Ishikawa (cell line): ENCODE measurements at regions not wholly inside any gene's neighbourhood (a gene's known extent, or its start where the extent isn't known, plus 50 kb on each side); places are given as distances from the start of the nearest gene placed in this dataset.

Source experiments
- CEBPB ChIP-seq: IDR thresholded peaks from 2 replicates; pipeline ENCODE4 v1.6.1; 2012
- CREB1 ChIP-seq: IDR thresholded peaks from 2 replicates; pipeline ENCODE4 v1.6.1; 2012; ENCODE audit warnings: low read depth
- EGR1 ChIP-seq: IDR thresholded peaks from 2 replicates; pipeline ENCODE4 v1.6.1; 2012
- EP300 ChIP-seq: IDR thresholded peaks from 2 replicates; pipeline ENCODE4 v1.6.1; 2012; ENCODE audit warnings: borderline replicate concordance
- FOXM1 ChIP-seq: IDR thresholded peaks from 2 replicates; pipeline ENCODE4 v1.6.1; 2012; ENCODE audit warnings: low read depth, borderline replicate concordance
- MAX ChIP-seq: IDR thresholded peaks from 2 replicates; pipeline ENCODE4 v1.6.1; 2012
- NFIC ChIP-seq: IDR thresholded peaks from 2 replicates; pipeline ENCODE4 v1.6.1; 2012
- RAD21 ChIP-seq: IDR thresholded peaks from 2 replicates; pipeline ENCODE4 v1.6.1; 2012; ENCODE audit warnings: low read depth
- REST ChIP-seq: IDR thresholded peaks from 2 replicates; pipeline ENCODE4 v1.6.1; 2012; ENCODE audit warnings: low read depth, mild to moderate bottlenecking
- TAF1 ChIP-seq: IDR thresholded peaks from 2 replicates; pipeline ENCODE4 v1.6.1; 2012; ENCODE audit warnings: low read depth, mild to moderate bottlenecking
- TCF12 ChIP-seq: IDR thresholded peaks from 2 replicates; pipeline ENCODE4 v1.6.1; 2012; ENCODE audit warnings: low read depth
- TEAD4 ChIP-seq: IDR thresholded peaks from 2 replicates; pipeline ENCODE4 v1.6.1; 2012
- USF1 ChIP-seq: IDR thresholded peaks from 2 replicates; pipeline ENCODE4 v1.6.1; 2012
- YY1 ChIP-seq: IDR thresholded peaks from 2 replicates; pipeline ENCODE4 v1.6.1; 2012; ENCODE audit warnings: low read depth
- ZBTB7A ChIP-seq: IDR thresholded peaks from 2 replicates; pipeline ENCODE4 v1.6.1; 2012; ENCODE audit warnings: low read depth

GRCh38 chr14:56902385-56902784 is 92.1 kb upstream of the OTX2 start:
- no peak for TF ChIP-seq TCF12
- no peak for TF ChIP-seq MAX
- TF ChIP-seq FOXM1 = no peak
- TF ChIP-seq EGR1 = no peak
- TF ChIP-seq RAD21 = no peak

GRCh38 chr14:56900726-56901125 is 90.4 kb upstream of the OTX2 start:
- TF ChIP-seq CREB1 (no peak), FOXM1 (no peak), TAF1 (no peak)

GRCh38 chr14:56899829-56900228 is 89.5 kb upstream of the OTX2 start:
- no peak for TF ChIP-seq TCF12
- TF ChIP-seq ZBTB7A = no peak
- TF ChIP-seq FOXM1 = no peak
- TF ChIP-seq RAD21 = no peak
- no peak for TF ChIP-seq CREB1
- TF ChIP-seq TAF1 = no peak
- no peak for TF ChIP-seq TEAD4
- TF ChIP-seq EGR1 = no peak
- TF ChIP-seq MAX = no peak
- TF ChIP-seq CEBPB = no peak
- no peak for TF ChIP-seq EP300
- TF ChIP-seq YY1 = no peak
- TF ChIP-seq NFIC = no peak
- no peak for TF ChIP-seq REST
- TF ChIP-seq USF1 = no peak

- TF ChIP-seq YY1 = no peak
Measured at GRCh38 chr14:56896922-56897321, 86.6 kb upstream of the OTX2 start.

- TF ChIP-seq USF1 = no peak
- no peak for TF ChIP-seq MAX
- TF ChIP-seq EP300 = no peak
- no peak for TF ChIP-seq CREB1
- TF ChIP-seq RAD21 = no peak
- no peak for TF ChIP-seq TCF12
Measured at GRCh38 chr14:56896231-56896630, 86.0 kb upstream of the OTX2 start.

GRCh38 chr14:56895154-56895553 is 84.9 kb upstream of the OTX2 start:
- TF ChIP-seq MAX = no peak
- TF ChIP-seq YY1 = no peak
- TF ChIP-seq REST = no peak
- no peak for TF ChIP-seq FOXM1
- TF ChIP-seq EGR1 = no peak
- no peak for TF ChIP-seq CREB1
- TF ChIP-seq TEAD4 = no peak
- TF ChIP-seq NFIC = no peak
- TF ChIP-seq EP300 = no peak
- no peak for TF ChIP-seq TAF1
- no peak for TF ChIP-seq USF1
- no peak for TF ChIP-seq RAD21
- TF ChIP-seq CEBPB = no peak
